Activated naive CD4-positive, alpha-beta T cell treated with anti-CD3 and anti-CD28 coated beads, Interleukin-2, amount 50 U/mL, for 24 hours (primary cell): ENCODE measurements at regions not wholly inside any gene's neighbourhood (a gene's known extent, or its start where the extent isn't known, plus 50 kb on each side); places are given as distances from the start of the nearest gene placed in this dataset.

Experiments used
- H3K27ac Mint-ChIP-seq: one replicate; pipeline ENCODE4 v1.8.0; 2021; ENCODE audit warnings: mild to moderate bottlenecking, mixed read lengths
- H3K27me3 Mint-ChIP-seq: one replicate; pipeline ENCODE4 v1.8.0; 2021; ENCODE audit warnings: mixed read lengths
- H3K36me3 Mint-ChIP-seq: one replicate; pipeline ENCODE4 v1.8.0; 2021; ENCODE audit warnings: mixed read lengths
- H3K4me1 Mint-ChIP-seq: one replicate; pipeline ENCODE4 v1.8.0; 2021; ENCODE audit warnings: mixed read lengths
- H3K4me3 Mint-ChIP-seq: one replicate; pipeline ENCODE4 v1.8.0; 2021; ENCODE audit warnings: mild to moderate bottlenecking, mixed read lengths
- H3K9me3 Mint-ChIP-seq: one replicate; pipeline ENCODE4 v1.8.0; 2021; ENCODE audit warnings: mixed read lengths

DNA sequence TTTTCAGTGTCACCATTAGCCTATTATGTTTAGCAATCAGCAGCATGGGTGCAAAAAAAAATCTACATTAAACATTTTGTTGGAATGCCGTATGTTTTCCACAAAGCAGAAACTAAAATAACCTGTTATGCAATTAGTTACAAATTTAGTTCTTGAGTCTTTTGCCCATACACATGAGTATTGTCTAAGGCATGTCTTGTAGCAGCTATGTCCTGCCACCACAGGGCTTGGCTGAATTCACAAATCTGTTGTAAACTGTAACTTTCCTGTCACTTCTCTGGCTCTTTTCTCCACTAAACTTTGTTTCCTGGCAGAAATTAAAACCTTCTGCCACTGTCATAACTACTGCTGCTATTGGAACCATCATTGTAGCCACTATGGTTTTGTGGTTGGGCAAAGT is 277.9 kb upstream of the SPRY2 start:
- H3K27ac Mint-ChIP-seq: no peak overlapping the region
- peaks cover 4% of the 10 kb centered on the region for H3K9me3 Mint-ChIP-seq
- no peaks in the 10 kb centered on the region for H3K27me3 Mint-ChIP-seq
- H3K36me3 Mint-ChIP-seq: no peaks in the 10 kb centered on the region
- no peak overlapping the region for H3K4me3 Mint-ChIP-seq
- H3K4me1 Mint-ChIP-seq: no peaks in the 10 kb centered on the region

DNA sequence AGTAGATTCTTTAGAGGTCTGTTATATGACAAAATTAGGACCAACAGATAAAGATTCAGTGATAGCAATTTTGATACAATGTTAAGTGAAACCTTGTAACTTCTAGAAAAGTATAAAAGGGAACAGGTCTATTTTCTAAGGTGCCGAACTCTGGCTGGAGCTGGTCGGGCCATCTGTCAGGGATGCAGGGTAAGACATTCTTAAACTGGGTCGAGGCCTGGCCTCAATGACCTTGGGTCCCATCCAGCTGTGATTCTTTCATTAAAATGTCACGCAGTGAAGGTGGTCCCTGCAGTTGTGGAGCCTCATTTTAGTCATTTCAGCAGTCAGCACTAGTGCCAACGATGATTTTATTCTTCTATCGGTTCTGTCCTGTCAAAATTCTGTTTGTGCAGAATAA is 271.9 kb upstream of the SPRY2 start:
- Mint-ChIP-seq H3K27me3 (no peaks in the 10 kb centered on the region), H3K36me3 (no peaks in the 10 kb centered on the region), H3K4me3 (no peak overlapping the region), H3K27ac (no peak overlapping the region), H3K4me1 (no peaks in the 10 kb centered on the region), H3K9me3 (no peaks in the 10 kb centered on the region)

DNA sequence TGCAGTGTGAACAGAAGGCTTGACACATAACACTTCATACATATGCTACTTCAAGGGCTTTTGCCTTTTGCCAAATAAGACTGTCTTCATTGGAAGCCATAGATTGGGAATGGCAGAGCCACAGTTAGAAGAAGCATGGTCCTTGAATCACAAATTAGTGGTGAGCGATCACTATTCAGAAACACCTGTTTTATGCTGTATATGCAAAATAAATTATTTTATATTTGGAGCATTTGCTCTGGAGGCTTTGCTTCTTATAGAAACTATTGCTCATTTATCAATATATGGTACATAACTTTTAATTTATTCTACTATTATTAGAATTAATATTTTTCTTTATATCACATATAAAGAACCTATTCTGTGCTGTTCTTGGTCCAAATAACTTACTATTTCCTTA is 270.4 kb upstream of the SPRY2 start:
- Mint-ChIP-seq H3K9me3 (peaks cover 4% of the 10 kb centered on the region), H3K36me3 (no peaks in the 10 kb centered on the region), H3K27me3 (no peaks in the 10 kb centered on the region), H3K4me3 (no peak overlapping the region), H3K4me1 (no peaks in the 10 kb centered on the region), H3K27ac (no peak overlapping the region)

- no peaks in the 10 kb centered on the region for H3K4me1 Mint-ChIP-seq
- no peak overlapping the region for H3K27ac Mint-ChIP-seq
- no peaks in the 10 kb centered on the region for H3K36me3 Mint-ChIP-seq
- no peak overlapping the region for H3K4me3 Mint-ChIP-seq
- H3K9me3 Mint-ChIP-seq: peaks cover 4% of the 10 kb centered on the region
- no peaks in the 10 kb centered on the region for H3K27me3 Mint-ChIP-seq
These were observed 264.8 kb upstream of the SPRY2 start for GRCh38 chr13:80605716-80606115.

- peaks cover 4% of the 10 kb centered on the region for H3K9me3 Mint-ChIP-seq
- H3K4me3 Mint-ChIP-seq: no peak overlapping the region
- H3K27me3 Mint-ChIP-seq: no peaks in the 10 kb centered on the region
- no peaks in the 10 kb centered on the region for H3K4me1 Mint-ChIP-seq
- no peak overlapping the region for H3K27ac Mint-ChIP-seq
- H3K36me3 Mint-ChIP-seq: no peaks in the 10 kb centered on the region
These were observed 264.1 kb upstream of the SPRY2 start for GRCh38 chr13:80605011-80605410.

GRCh38 chr13:80604098-80604497 is 263.2 kb upstream of the SPRY2 start:
- H3K27ac Mint-ChIP-seq: no peak overlapping the region
- no peaks in the 10 kb centered on the region for H3K36me3 Mint-ChIP-seq
- H3K27me3 Mint-ChIP-seq: no peaks in the 10 kb centered on the region
- no peaks in the 10 kb centered on the region for H3K4me1 Mint-ChIP-seq
- no peak overlapping the region for H3K4me3 Mint-ChIP-seq
- peaks cover 4% of the 10 kb centered on the region for H3K9me3 Mint-ChIP-seq

DNA sequence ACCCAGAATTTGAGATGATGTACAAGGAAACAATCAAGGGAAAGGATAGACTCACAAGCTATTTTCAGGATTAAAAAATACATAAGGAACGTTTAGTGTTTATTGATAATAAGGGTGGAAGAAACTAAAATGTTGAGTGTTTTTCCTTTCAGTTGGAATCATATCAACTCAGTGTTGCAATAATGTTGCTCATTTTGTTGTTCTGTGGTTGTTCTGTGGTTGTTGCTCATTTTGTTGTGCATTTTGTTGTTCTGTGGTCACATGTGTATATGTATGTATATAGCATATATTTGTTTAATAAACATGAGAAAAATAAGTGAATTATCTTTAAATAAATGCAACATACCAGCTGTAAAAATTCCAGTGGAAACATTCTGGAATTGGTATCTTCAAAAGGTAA is 262.4 kb upstream of the SPRY2 start:
- no peak overlapping the region for H3K27ac Mint-ChIP-seq
- no peaks in the 10 kb centered on the region for H3K4me1 Mint-ChIP-seq
- H3K27me3 Mint-ChIP-seq: no peaks in the 10 kb centered on the region
- peaks cover 6% of the 10 kb centered on the region for H3K9me3 Mint-ChIP-seq
- H3K36me3 Mint-ChIP-seq: no peaks in the 10 kb centered on the region
- no peak overlapping the region for H3K4me3 Mint-ChIP-seq

DNA sequence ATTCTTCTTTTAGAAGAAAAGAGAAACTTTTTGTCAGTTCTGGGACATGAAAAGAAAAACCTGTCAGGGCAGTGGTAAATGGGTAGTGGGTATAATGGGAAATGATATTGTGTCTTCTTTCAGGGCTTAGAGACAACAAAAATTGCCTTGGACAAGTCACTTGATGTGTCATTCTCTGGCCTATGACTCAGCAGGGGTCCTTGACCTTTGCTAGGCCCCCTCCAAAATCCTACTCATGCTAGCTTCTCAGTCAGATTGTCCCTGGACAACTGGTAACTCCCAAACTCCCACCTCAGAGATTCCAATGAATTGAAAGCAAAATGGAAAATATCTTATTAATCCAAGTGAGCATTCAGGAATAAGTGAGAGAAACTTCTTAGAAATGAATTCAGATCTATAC is 258.8 kb upstream of the SPRY2 start:
- no peaks in the 10 kb centered on the region for H3K27me3 Mint-ChIP-seq
- no peak overlapping the region for H3K4me3 Mint-ChIP-seq
- H3K4me1 Mint-ChIP-seq: no peaks in the 10 kb centered on the region
- no peaks in the 10 kb centered on the region for H3K36me3 Mint-ChIP-seq
- H3K9me3 Mint-ChIP-seq: peaks cover 9% of the 10 kb centered on the region
- H3K27ac Mint-ChIP-seq: no peak overlapping the region

DNA sequence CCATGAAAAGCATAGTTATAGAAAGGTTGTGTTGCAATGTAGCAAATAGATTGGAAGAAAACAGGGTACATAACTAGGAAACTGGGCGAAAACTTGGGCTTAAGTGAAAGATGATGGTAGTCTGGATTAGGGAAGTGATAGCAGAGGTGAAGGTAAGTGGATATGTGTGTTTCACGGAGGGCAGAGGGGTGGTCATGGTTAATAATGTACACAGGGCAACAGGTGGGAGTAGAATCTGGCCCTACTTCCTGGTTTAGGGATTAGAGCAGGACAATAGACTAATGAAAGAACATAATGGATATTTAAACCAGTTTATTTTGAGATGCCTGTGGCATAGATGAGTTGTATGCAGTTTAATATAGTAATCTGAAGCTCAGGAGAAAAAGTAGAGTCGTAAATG is 257.3 kb upstream of the SPRY2 start:
- Mint-ChIP-seq H3K36me3 (no peaks in the 10 kb centered on the region), H3K4me3 (no peak overlapping the region), H3K27ac (no peak overlapping the region), H3K9me3 (peaks cover 9% of the 10 kb centered on the region), H3K4me1 (no peaks in the 10 kb centered on the region), H3K27me3 (no peaks in the 10 kb centered on the region)

GRCh38 chr13:80591976-80592740 is 251.2 kb upstream of the SPRY2 start:
- Mint-ChIP-seq H3K27me3 (no peaks in the 10 kb centered on the region), H3K4me1 (no peaks in the 10 kb centered on the region), H3K4me3 (no peak overlapping the region), H3K36me3 (no peaks in the 10 kb centered on the region), H3K27ac (no peak overlapping the region), H3K9me3 (no peaks in the 10 kb centered on the region)

DNA sequence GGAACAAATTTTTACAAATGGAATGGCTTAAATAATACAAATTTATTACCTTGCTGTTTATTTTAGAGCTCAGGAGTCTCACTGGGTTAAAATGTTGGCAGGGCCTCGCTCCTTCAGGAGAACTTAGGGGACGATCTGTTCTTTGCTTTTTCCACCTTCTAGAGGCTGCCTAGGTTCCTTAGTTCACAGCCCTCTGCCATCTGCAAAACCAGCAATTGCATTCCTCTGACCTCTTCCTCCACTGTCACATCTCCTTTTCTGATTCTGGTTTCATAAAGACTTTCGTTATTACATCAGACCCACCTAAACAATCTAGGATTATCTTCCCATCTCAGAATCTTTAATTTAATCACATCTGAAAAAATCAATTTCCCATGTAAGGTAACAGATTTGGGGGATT is 249.6 kb upstream of the SPRY2 start:
- H3K27me3 Mint-ChIP-seq: no peaks in the 10 kb centered on the region
- no peaks in the 10 kb centered on the region for H3K36me3 Mint-ChIP-seq
- no peak overlapping the region for H3K4me3 Mint-ChIP-seq
- no peak overlapping the region for H3K27ac Mint-ChIP-seq
- H3K4me1 Mint-ChIP-seq: no peaks in the 10 kb centered on the region
- H3K9me3 Mint-ChIP-seq: no peaks in the 10 kb centered on the region

- Mint-ChIP-seq H3K27ac (no peak overlapping the region), H3K4me3 (no peak overlapping the region), H3K27me3 (no peaks in the 10 kb centered on the region), H3K9me3 (no peaks in the 10 kb centered on the region), H3K4me1 (no peaks in the 10 kb centered on the region), H3K36me3 (no peaks in the 10 kb centered on the region)
These were observed 245.4 kb upstream of the SPRY2 start for GRCh38 chr13:80586356-80586755.

- Mint-ChIP-seq H3K27ac (no peak overlapping the region), H3K27me3 (no peaks in the 10 kb centered on the region), H3K9me3 (peaks cover 5% of the 10 kb centered on the region), H3K4me3 (no peak overlapping the region), H3K4me1 (no peaks in the 10 kb centered on the region), H3K36me3 (no peaks in the 10 kb centered on the region)
These were observed 244.6 kb upstream of the SPRY2 start for GRCh38 chr13:80585531-80585930.

- Mint-ChIP-seq H3K36me3 (no peaks in the 10 kb centered on the region), H3K27ac (no peak overlapping the region), H3K9me3 (peaks cover 10% of the 10 kb centered on the region), H3K27me3 (no peaks in the 10 kb centered on the region), H3K4me1 (no peaks in the 10 kb centered on the region), H3K4me3 (no peak overlapping the region)
These were observed 243.9 kb upstream of the SPRY2 start for GRCh38 chr13:80584785-80585184.

DNA sequence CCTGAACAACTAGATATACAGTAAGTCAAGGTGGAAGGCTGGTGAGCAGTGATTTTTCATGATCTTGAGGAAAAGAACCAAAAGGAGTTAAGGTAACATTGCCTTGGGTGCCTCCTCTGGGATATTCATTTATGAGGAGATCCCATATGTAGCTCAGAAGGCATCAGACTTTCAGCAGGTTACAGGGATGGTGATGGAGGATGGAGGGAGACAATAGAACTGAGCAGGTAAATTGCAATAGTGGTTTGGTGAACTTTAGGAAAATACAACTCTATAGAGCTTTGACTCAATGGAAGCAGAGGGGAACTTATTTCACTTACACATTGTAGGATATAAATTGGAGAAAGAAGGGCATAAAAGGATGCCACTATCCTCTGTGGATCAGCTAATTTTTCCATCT is 243.4 kb upstream of the SPRY2 start:
- Mint-ChIP-seq H3K4me3 (no peak overlapping the region), H3K27me3 (no peaks in the 10 kb centered on the region), H3K4me1 (no peaks in the 10 kb centered on the region), H3K27ac (no peak overlapping the region), H3K36me3 (no peaks in the 10 kb centered on the region), H3K9me3 (peaks cover 15% of the 10 kb centered on the region)

- H3K9me3 Mint-ChIP-seq: peaks cover 29% of the 10 kb centered on the region
- no peaks in the 10 kb centered on the region for H3K27me3 Mint-ChIP-seq
- no peak overlapping the region for H3K4me3 Mint-ChIP-seq
- H3K4me1 Mint-ChIP-seq: no peaks in the 10 kb centered on the region
- H3K36me3 Mint-ChIP-seq: no peaks in the 10 kb centered on the region
- H3K27ac Mint-ChIP-seq: no peak overlapping the region
These were observed 237.2 kb upstream of the SPRY2 start for GRCh38 chr13:80577926-80578670.
